HG03280 (cell line): ENCODE measurements at regions not wholly inside any gene's neighbourhood (a gene's known extent, or its start where the extent isn't known, plus 50 kb on each side); places are given as distances from the start of the nearest gene placed in this dataset.

Experiments
- ATAC-seq: cut with Tn5 transposase; IDR thresholded peaks from one replicate; pipeline ENCODE4 v1.9.1; 2021; ENCODE audit warnings: mild to moderate bottlenecking, moderate library complexity; ENCODE audit not compliant: unreplicated experiment

DNA sequence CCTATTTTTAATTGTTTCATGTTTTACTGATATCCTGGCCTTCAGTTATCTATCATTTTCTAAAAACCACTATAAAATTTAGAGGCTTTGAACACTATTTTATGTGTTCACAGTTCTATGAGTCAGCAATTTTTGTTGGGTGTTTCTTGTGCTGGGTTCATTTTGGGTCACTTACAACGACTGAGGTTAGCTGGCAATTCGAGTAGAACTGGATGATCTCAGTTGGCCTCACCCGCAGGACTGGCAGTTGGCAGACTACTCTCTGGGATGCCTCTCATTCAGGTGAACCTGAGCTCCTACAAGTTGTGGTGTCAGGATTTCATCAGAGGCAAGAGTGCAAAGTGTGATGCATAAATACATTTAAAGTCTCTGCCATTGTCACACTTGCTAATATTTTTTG is 151.0 kb upstream of the PAPPA start:
- ATAC-seq = no peak

DNA sequence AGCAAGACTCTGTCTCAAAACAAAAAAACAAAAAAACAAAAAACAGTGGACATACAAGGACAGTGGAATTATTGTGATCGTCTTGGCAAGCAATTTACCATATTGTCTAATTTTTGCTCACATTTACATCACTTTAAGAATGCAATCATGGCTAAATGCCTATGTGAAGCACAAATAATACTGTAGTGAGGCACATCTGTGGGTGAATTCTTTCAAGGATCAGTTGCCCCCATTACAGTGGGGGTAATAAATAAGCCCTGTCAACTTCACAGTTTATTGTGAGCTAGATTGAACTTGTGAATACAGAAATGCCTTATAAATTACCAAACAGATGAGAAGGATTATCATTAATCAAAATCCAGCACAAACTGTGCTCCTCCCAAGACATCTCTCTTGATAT is 150.2 kb upstream of the PAPPA start:
- no peak for ATAC-seq

DNA sequence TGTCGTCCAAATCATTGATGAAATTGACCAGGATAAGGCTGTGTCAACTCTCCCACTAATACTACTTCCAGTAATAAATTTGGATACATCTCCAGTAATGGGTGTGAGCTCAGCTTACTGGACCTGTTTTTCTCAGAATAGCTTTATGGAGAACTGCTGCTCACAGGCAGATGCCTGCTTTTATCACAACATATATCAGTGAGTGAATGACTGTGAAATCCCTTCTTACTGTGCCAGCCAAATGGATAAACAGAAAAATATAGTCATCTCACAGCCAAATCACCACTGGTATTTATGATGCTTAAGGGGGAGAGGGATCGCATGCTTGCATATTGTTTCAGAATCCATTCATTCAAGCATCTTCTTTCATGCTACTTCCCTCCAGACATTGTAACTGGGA is 148.4 kb upstream of the PAPPA start:
- ATAC-seq = no peak

DNA sequence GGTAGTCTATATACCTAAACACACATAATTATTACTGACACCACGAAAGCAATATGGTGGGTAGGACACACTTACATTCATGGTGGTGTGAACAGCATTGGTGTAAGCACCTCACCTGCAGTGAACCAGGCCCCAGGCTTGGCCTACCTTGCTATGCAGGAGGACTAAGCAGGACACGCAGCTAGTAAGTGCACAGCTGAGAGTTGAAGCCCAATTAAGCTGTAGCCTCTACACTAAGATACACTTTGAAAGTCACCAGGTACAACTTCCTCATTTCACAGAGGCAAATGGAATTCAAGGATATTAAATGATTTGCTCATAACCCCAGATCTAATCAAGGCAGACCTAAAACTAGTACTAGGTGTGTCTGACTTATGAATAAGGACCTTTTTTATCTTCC is 145.8 kb upstream of the PAPPA start:
- ATAC-seq = no peak

DNA sequence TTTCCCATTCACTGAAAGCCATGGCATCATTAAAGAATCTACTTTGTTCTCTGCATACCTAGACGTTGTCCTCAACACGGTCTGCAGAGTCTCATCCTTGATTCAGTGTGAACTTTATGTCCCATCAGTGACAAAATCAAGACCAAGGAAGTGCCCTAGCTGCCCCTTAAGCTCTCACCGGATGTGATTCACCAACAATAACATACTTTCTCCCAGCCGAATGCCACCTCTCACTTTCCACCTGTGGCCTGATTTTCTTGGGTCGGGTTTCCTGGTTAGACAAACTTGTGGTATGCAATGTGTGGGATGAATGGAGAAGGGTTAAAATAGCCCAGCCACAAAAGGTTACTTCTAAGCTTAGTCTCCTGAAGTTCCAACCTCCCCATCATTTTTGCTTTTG is 145.3 kb upstream of the PAPPA start:
- ATAC-seq = no peak

DNA sequence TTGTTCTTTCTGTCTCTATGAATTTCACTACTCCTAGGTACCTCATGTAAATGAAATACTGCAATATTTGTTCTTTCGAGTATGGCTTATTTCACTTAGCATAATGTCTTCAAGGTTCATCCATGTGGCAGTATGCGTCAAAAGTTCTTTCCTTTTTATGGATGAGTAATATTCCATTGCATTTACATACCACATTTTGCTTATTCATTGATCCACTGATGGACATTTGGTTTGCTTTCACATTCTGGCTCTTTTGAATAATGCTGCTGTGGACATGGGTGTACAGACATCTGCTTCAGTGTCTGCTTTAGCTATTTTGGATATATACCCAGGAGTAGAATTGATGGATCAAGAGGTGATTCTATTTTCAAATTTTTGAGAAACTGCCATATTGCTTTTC is 144.2 kb upstream of the PAPPA start:
- ATAC-seq = no peak

DNA sequence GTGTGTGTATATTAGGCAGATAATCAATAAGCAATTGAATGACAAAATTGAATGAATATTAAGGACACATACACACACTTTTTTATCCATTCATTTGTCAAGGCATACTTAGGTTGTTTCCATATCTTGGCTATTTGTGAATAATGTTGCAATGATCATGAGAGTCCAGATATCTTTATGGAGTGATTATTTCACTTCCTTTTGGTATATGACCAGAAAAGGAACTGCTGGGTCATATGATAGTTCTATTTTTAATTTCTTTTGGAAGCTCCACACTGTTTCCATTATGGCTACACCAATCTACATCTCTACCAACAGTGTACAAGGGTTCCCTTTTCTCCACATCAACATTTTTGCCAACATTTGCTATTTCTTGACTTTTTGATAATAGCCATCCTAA is 137.7 kb upstream of the PAPPA start:
- no peak for ATAC-seq

DNA sequence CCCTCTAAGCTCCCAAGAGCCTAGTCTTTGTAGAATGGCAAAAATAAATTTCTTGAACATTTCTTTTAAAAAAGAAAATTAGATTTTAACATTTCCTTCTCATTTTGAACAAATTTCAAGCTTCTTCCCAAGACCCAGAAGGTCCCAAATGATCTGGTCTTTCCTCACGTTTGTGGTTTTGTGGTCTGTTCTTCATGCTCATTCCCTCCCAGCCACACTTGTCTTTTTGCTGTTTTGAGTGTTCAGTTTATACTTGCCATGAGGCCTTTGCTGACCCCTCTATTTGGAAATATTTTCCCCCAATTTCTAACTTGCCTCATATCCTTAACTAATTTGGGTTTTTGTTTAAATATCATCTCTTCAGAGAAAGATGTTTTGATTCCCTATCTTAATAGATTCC is 133.4 kb upstream of the PAPPA start:
- no peak for ATAC-seq

DNA sequence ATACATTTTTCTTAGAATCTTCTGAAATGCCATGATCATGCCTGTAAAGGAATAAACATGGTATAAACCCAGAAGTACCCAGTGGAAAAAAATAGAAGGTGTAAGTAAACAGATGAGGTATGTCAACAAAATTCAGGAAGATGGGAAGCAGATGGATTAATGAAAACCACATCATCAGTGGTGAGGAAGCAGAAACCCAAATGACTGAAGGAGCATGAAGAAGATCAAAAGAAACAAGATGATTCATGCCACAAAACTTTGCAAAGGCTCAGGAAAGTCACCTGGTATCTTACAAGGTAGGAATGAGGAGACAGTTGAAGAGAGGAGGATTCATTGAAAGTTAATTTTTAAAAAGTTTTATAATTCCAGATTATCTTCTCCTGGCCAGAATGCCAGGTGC is 132.8 kb upstream of the PAPPA start:
- no peak for ATAC-seq

DNA sequence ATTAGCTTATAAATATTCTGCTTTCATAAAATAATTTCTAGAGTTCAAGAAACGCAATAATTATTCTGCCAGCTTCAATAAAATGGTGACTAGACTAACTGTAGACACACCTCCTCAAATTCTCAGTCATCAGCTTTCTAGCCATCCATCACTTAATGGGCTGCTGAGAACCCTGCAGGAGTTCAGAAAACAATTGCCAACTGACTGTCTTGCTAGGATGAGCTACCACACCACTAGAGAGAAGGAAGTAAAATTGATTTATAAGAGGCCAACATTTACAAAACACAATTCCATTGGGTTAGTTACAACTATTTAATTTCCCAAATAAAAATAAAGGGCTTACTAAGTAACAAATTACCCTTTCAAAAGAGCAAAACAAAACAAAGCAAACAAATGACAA is 126.5 kb upstream of the PAPPA start:
- ATAC-seq = no peak

DNA sequence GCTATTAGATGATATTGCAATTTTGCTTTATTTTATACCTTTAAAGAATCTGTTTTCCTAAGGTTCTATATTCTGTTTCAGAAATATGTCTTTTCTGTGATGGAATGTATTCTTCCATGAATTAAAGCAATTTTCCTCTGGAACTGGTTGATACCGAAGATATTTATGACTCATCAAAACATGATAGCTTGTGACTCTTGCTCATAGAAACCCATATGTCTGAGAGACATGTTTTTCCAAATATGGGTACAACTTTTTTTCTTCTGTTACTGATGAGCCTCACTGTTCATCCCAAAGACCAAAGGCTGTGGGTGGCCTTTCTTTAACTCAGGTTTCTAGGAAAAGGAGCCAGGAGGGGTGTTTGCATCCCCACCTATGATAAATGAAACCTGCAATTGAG is 126.1 kb upstream of the PAPPA start:
- ATAC-seq = no peak

DNA sequence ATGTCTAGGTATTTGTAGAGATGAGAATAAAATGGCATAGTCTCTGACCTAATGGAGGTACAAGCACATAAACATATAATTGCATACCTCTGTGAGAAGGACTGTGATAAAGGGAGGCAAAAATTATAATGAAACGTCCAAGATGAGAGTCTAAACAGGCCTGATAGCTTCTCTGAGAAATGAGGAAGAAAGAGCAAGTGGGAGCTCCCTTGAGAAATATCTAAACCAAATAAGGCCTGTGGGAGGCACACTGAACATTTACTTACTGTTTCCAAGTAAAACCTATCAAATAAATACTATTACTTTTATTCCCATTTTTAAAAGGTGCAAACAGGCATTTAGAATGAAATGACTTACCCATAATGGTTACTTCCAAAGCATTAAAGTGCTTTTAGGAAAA is 125.6 kb upstream of the PAPPA start:
- ATAC-seq = no peak

DNA sequence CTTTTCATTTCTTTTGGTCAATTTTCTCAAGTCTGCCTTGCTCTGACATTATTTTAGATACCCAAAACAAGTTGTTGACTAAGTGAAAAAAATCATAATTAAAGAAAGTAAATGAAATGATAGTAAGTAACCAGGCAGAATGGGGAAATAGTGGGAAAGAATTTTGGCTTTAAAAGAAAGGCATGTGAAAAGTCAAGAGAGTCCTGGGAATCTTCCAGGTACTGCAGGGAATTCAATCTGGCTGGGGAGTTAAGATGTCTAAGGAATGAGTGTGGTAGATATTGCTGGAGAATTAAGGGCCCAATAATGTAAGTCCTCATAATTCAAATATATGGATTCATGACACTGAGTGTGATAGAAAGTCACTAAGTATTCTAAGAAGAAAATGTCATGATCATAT is 123.1 kb upstream of the PAPPA start:
- ATAC-seq = no peak

DNA sequence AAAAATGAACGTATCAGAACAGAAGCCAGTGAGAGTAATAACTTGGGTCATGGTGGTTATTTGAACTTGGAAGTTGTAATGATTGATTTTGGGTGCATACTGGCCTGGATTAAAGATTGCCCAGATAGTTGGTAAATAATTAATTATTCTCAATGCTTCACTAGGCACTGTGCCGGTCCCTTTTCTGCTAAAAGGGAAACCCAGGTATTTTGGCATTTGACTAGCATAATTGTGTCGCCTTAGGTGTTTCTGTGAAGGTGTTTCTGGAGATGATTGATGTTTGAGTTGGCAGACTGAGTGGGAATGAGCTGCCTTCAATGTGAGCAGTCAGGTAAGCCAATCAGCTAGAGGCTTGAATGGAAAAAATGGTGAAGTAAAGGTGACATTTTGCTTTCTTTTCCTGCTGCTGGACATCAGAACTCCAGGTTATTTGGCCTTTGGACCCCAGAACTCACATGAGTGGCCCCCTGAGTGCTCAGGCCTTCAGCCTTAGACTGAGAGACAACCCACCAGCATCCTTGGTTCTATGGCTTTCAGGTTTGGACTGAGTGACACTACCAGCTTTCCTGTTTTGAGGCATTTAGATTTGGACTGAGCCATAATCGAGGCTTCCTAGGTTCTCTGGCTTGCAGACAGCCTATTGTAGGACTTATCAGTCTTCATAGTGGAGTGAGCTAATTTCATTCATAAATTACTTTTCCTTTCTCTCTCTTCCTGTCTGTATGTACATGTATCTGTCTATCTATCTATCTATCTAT is 120.7 kb upstream of the PAPPA start:
- no peak for ATAC-seq

DNA sequence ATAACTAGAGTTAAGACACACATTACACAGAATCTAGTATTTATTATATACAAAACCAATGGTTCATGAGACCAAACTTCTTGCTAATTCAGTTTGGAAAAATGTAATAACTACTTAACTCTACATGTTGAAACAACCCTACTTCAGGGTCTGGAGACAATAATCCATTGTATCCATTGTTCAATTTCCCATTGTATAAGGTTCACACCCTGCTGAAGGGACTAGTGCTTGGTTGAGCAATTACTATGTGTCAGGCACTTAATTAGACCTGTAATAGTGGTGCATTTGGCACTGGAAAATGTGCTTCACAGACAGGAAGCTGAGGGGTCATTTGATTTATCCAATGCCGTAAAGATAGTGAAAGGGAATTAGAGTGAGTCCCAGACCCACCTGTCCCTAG is 114.3 kb upstream of the PAPPA start:
- no peak for ATAC-seq

DNA sequence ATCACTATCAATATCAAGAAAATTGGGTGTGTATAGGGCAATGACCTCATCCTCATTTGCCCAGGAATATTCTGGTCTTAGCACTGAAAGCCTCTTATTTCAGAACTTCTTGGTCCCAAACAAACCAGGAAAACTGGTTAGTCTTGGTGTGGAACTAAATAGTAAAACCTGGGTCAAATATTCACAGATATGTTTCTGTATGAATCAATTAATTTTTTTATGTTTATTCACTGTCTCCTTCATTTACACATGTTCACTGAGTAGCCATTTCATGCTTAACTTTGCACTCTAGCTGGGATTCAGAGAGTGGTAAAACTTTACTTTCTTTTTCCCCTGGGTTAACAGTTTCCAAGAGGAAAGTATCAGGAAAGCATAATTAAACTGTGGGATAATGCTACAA is 113.7 kb upstream of the PAPPA start:
- ATAC-seq = no peak

DNA sequence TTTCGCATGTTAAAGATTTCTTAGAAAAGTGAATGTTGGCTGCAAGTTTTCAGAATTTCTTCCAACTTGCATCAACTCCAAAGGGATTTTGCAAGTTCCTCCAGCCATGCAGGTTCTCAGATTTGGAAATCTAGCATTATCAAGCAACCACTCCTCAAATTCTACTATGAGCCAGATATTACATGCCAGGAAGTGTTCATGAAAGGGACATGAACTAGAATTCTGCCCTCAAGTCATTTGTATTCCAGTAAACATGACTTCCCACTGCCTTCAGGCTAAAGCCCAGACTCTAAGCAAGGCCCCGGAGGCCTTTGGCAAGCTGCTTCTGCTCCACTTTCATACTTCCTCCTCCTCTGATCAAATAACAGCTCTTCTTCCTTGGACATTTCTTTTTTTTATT is 111.3 kb upstream of the PAPPA start:
- ATAC-seq = no peak

DNA sequence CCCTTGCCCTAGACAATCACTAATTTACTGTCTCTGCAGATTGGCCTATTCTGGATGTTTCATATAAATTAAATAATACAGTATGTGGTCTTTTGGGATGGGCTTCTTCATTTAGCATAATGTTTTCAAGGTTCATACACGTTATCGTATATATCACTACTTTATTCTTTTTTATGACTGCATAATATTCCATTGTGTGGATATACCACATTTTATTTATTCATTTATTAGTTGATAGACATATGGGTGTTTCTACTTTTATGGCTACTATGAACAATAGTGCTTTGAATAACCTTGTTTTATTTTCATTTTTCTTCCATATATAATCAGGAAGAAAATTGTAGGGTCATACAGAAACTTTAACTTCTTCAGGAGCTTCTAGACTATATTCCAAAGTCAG is 108.5 kb upstream of the PAPPA start:
- no peak for ATAC-seq

DNA sequence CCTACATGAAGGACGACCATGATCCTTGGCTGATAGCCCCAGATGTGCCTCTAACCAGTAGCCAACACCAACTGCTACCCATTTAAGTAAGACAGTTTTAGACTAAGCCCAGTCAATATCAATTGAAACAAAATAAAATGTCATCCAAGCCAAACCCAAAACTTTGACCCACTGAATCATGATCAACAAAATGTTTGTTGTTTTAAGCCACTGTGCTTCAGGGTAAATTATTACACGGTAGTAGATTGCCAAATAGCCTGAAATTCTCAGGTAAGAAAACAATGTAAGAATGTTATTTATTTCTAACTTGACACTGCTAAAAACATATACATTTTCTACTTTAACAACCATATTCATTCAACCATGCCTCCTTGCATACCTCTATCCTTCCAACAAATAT is 105.5 kb upstream of the PAPPA start:
- no peak for ATAC-seq

DNA sequence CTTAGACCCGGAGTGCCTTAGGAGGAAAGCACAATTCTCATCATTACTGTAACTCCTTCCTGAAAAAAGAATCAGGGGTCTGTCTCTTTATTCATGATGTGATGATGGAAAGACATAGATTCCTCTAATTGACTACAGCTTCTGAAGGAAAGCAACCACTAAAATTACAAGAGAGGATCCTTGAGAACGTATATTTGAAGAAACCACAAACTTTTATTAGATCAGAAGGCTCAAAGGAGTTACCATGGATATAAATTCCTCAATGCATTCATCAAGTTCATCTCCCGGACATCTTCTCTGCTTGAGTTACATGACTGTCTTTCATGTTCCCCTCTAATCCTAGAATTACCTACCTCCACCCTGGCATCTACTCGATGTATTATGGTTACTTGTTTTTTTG is 104.1 kb upstream of the PAPPA start:
- ATAC-seq = no peak

DNA sequence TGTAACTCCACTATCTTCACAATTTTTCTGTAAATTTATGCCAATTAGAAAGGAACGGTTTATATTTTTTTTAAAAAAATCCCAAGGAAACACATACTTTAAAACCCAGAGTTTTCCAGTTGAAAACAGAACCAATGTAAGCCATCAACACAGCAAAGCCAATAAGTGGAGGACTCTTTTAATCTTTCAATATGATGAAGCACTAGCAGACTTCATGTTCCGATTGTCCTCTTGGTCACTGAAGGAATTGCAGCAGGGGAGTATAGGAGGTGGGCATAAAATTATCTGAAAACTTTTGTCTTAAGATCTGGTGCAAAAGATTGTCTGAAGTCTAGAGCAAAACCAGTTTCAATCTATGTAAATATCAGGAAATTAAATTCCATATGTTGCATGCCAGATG is 102.1 kb upstream of the PAPPA start:
- ATAC-seq = no peak

DNA sequence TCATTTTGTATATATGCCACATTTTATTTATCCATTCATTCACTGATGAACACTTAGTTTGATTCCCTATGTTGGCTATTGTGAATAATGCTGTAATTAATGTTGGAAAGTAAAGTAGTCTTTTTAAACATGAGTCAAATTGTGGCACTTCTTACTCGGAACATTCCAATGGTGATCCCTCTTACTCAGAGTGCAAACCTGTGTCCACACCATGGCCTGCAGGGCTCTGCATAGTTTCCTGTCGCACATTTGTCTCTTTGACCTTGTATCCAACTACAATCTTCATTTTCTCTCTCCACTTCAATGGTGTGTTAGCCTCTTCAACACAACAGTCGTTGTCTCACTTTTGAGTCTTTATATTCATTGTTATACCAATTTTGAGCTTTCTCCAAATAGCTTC is 98.1 kb upstream of the PAPPA start:
- ATAC-seq = no peak

DNA sequence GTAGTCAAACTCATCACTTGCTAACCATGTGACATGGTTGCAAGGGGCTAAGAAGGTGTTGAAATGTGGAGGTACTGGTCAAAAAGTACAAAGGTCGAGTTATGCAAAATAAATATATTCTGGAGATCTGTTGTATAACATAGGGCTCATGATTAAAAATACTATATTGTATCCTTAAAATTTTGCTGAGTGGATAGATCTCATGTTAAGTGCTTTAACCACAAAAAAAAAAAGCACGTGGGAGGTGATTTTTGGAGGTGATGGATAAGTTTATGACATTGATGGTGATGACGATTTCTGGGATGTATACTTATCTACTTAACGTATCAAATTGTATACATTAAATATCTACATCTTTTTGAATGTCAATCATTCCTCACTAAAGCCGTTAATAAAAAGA is 96.2 kb upstream of the PAPPA start:
- ATAC-seq = no peak

DNA sequence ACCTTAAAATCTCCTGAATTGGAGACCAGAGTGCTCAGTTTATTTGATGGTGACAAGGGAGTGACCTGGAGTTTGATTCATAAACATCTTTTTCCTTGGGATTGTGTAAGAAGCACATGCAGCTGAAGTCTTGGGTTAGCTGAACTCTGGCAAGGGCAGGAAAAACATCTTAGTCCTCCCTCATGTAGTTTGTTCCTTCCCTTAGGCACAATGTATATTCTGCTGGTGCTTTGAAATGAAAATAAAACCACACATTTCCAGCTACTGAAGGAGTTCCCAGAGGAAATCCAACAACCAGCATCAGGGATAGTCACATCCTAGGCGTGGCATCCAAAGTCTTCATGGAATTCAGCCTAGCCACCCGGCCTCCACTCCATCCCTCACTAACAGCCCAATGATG is 95.2 kb upstream of the PAPPA start:
- ATAC-seq = no peak
